Neuronal stem cell (in vitro differentiated cells): ENCODE measurements at regions not wholly inside any gene's neighbourhood (a gene's known extent, or its start where the extent isn't known, plus 50 kb on each side); places are given as distances from the start of the nearest gene placed in this dataset.
"Not testable (repeated sequence)": the region's sequence is repeated elsewhere in the genome, so short reads cannot be mapped to it uniquely, and the experiment has no call there.

Source experiments
- DNase-seq: peaks from one replicate; pipeline ENCODE4 v3.0.0-alpha.2; 2013; ENCODE audit warnings: low spot score
- H2AFZ ChIP-seq: one replicate; pipeline ENCODE4 v1.6.1; 2013; ENCODE audit warnings: mild to moderate bottlenecking, low read length, inconsistent platforms
- H2AK5ac ChIP-seq: 2 replicates; pipeline ENCODE4 v1.6.1; 2013; ENCODE audit warnings: low read depth, mild to moderate bottlenecking, inconsistent platforms, low read length, moderate library complexity, mixed read lengths
- H2BK120ac ChIP-seq: 2 replicates; pipeline ENCODE4 v1.6.1; 2013; ENCODE audit warnings: low read depth, mild to moderate bottlenecking, inconsistent platforms, low read length, moderate library complexity, mixed read lengths
- H2BK12ac ChIP-seq: one replicate; pipeline ENCODE4 v1.6.1; 2013; ENCODE audit warnings: low read length, inconsistent platforms
- H2BK15ac ChIP-seq: 2 replicates; pipeline ENCODE4 v1.6.1; 2013; ENCODE audit warnings: mild to moderate bottlenecking, low read length, inconsistent platforms, mixed read lengths
- H2BK5ac ChIP-seq: one replicate; pipeline ENCODE4 v1.6.1; 2013; ENCODE audit warnings: inconsistent platforms, mild to moderate bottlenecking, low read length, moderate library complexity
- H3K14ac ChIP-seq: one replicate; pipeline ENCODE4 v1.6.1; 2013; ENCODE audit warnings: low read length, inconsistent platforms
- H3K18ac ChIP-seq: 2 replicates; pipeline ENCODE4 v1.6.1; 2013; ENCODE audit warnings: low read length, inconsistent platforms
- H3K23ac ChIP-seq: 2 replicates; pipeline ENCODE4 v1.6.1; 2013; ENCODE audit warnings: low read depth, mild to moderate bottlenecking, mixed read lengths, low read length, inconsistent platforms; ENCODE audit not compliant: poor library complexity
- H3K27ac ChIP-seq: replicated peaks from 3 replicates; pipeline ENCODE4 v1.5.1; 2013; ENCODE audit warnings: low read length, inconsistent platforms
- H3K27me3 ChIP-seq, 3 experiments: 2 replicates each; pipeline ENCODE4 v1.6.1; 2013; ENCODE audit warnings: low read length in 3 of 3, mild to moderate bottlenecking in 2 of 3, inconsistent platforms in 1 of 3, low read depth in 1 of 3, mixed read lengths in 1 of 3, moderate library complexity in 1 of 3; ENCODE audit not compliant: control insufficient read depth in 3 of 3, insufficient read depth in 3 of 3
- H3K36me3 ChIP-seq, 2 donors: replicated peaks in 1 of 2; 2 replicates each; pipeline ENCODE4 v1.6.1; 2013; ENCODE audit warnings: low read length in 2 of 2; ENCODE audit not compliant: control insufficient read depth in 2 of 2, insufficient read depth in 2 of 2
- H3K4ac ChIP-seq: 2 replicates; pipeline ENCODE4 v1.6.1; 2013; ENCODE audit warnings: inconsistent platforms, mild to moderate bottlenecking, low read length, moderate library complexity
- H3K4me1 ChIP-seq, 2 donors: 1 replicate in 1 of 2; 2 replicates in 1 of 2; pipeline ENCODE4 v1.6.1; 2013; ENCODE audit warnings: low read length in 2 of 2, low read depth in 1 of 2; ENCODE audit not compliant: control insufficient read depth in 2 of 2, insufficient read depth in 1 of 2
- H3K4me2 ChIP-seq: one replicate; pipeline ENCODE4 v1.6.1; 2013; ENCODE audit warnings: mild to moderate bottlenecking, low read length, inconsistent platforms; ENCODE audit not compliant: insufficient read depth, poor library complexity, severe bottlenecking
- H3K4me3 ChIP-seq, 2 donors: 2 replicates each; pipeline ENCODE4 v1.5.1; 2013; ENCODE audit warnings: low read length in 2 of 2, mild to moderate bottlenecking in 2 of 2, inconsistent platforms in 1 of 2, moderate library complexity in 1 of 2
- H3K79me1 ChIP-seq: one replicate; pipeline ENCODE4 v1.6.1; 2013; ENCODE audit warnings: low read depth, mild to moderate bottlenecking, inconsistent platforms, low read length, moderate library complexity
- H3K9ac ChIP-seq: one replicate; pipeline ENCODE4 v1.6.1; 2013; ENCODE audit warnings: mild to moderate bottlenecking, low read depth, low read length, inconsistent platforms; ENCODE audit not compliant: poor library complexity
- H3K9me3 ChIP-seq, 2 donors: replicated peaks in 1 of 2; 2 replicates each; pipeline versions ENCODE3 to v1.6.1; 2013; ENCODE audit warnings: low read length in 2 of 2, mild to moderate bottlenecking in 2 of 2, inconsistent platforms in 1 of 2, low read depth in 1 of 2, mixed read lengths in 1 of 2, moderate library complexity in 1 of 2; ENCODE audit not compliant: control insufficient read depth in 2 of 2, insufficient read depth in 1 of 2
- H4K8ac ChIP-seq: one replicate; pipeline ENCODE4 v1.6.1; 2013; ENCODE audit warnings: low read depth, mild to moderate bottlenecking, inconsistent platforms, low read length, moderate library complexity
- H4K91ac ChIP-seq: one replicate; pipeline ENCODE4 v1.6.1; 2013; ENCODE audit warnings: low read length, low read depth, mild to moderate bottlenecking, inconsistent platforms; ENCODE audit not compliant: poor library complexity
- WGBS, 2 donors: extraction: QIAGEN DNeasy Blood & Tissue Kit; methylation state at CpG; one replicate each; pipeline ENCODE4 v1.1.7; 2013; ENCODE audit warnings: missing lambda C conversion rate in 2 of 2, mixed read lengths in 1 of 2; ENCODE audit not compliant: insufficient read length in 2 of 2, insufficient replicate concordance in 1 of 2; ENCODE audit errors: extremely low coverage in 2 of 2; 5-methylcytosine and 5-hydroxymethylcytosine counted together

DNA sequence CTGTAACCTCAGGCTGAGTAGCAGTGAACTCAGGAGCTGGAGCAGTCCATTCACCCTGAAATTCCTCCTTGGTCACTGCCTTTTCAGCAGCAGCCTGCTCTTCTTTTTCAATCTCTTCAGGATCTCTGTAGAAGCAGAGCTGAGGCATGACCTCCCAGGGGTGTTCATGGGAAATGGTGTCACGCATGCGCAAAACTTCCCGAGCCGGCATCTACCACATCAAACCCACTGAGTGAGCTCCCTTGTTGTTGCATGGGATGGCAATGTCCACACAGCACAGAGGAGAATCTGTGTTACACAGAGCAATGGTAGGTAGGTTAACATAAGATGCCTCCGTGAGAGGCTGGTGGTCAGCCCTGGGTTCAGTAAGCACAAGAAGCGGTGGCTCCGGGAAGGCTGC lies 355.8 kb upstream of the PSMD7 start:
- H3K27ac ChIP-seq, H2BK120ac ChIP-seq, H3K36me3 ChIP-seq, H3K23ac ChIP-seq, H3K4me3 ChIP-seq, H2BK15ac ChIP-seq, H4K8ac ChIP-seq, H3K79me1 ChIP-seq, H2BK12ac ChIP-seq, H3K4ac ChIP-seq, H2AK5ac ChIP-seq, H3K27me3 ChIP-seq, H3K4me1 ChIP-seq, H3K9me3 ChIP-seq, H3K4me2 ChIP-seq, H2AFZ ChIP-seq, H3K18ac ChIP-seq, H4K91ac ChIP-seq, DNase-seq, H2BK5ac ChIP-seq: not testable (repeated sequence)
- Histone ChIP-seq H3K9ac (peak overlapping the region; percentile 2), H3K14ac (peak overlapping the region; percentile 21)
- WGBS, 2 donors = no CpG with 5 or more reads among the region's 7 CpGs

DNA sequence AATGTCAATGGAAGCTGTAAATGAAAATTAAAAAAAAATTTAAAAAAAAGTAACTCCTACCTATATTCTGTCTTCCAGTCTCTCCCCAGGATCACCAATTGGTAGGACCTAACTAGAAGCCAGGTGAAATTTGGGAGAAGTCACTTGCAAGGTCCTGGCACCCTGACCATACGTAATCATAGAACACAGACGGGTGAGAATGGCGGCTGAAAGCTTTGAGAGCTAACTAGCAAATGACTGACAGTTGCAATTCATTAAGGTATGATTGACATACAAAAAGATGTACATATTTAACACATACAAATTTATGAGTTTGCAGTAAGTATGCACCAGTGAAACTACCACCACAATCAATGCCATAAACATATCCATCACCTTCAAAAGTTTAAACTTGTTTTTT lies 372.7 kb upstream of the PSMD7 start:
- no peak overlapping the region for H4K8ac ChIP-seq
- H3K9me3 ChIP-seq = peaks cover 0 to 14% of the 10 kb centered on the region in 2 donors
- H3K4me1 ChIP-seq = no peaks in the 10 kb centered on the region
- DNase-seq = no peak
- H3K14ac ChIP-seq = no peak overlapping the region
- no peak overlapping the region for H3K9ac ChIP-seq
- no peak overlapping the region for H3K23ac ChIP-seq
- H2BK12ac ChIP-seq = no peak overlapping the region
- H2BK120ac ChIP-seq = no peak overlapping the region
- no peaks in the 10 kb centered on the region for H3K79me1 ChIP-seq
- no peak overlapping the region for H3K4me2 ChIP-seq
- no peak overlapping the region for H3K18ac ChIP-seq
- no peak overlapping the region for H2BK5ac ChIP-seq
- no peak overlapping the region for H2BK15ac ChIP-seq
- H3K4ac ChIP-seq = no peak overlapping the region
- no peak overlapping the region for H4K91ac ChIP-seq
- H3K27ac ChIP-seq = no peak overlapping the region
- H3K4me3 ChIP-seq = no peak overlapping the region
- H3K27me3 ChIP-seq = no peaks in the 10 kb centered on the region
- H3K36me3 ChIP-seq = no peaks in the 10 kb centered on the region
- no peak overlapping the region for H2AK5ac ChIP-seq
- WGBS, 2 donors = no CpG with 5 or more reads among the region's 3 CpGs
- no peak overlapping the region for H2AFZ ChIP-seq

DNA sequence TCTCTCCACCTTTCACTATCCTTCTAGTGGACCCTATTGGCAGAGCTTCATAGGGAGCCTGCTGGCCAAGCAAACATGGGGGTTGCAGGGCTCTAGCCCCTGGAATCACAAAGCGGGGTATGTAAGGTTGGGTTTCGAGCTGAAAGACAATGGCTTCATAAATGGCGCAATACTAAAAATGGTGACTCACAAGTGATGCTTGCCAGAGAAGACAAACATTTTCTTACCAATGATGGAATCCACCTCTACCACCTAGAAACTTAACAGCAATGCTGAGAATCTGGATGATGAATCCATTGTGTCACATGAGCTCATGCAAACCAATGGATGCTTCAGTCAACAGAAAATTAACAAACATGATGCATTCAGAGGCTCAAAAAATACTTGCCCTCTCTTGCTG lies 375.3 kb upstream of the PSMD7 start:
- no peak overlapping the region for H3K14ac ChIP-seq
- no peak overlapping the region for H2AFZ ChIP-seq
- no peak overlapping the region for H2BK5ac ChIP-seq
- no peak overlapping the region for H3K9ac ChIP-seq
- DNase-seq = no peak
- H3K4ac ChIP-seq = no peak overlapping the region
- H3K18ac ChIP-seq = no peak overlapping the region
- H3K23ac ChIP-seq = no peak overlapping the region
- H3K36me3 ChIP-seq = no peaks in the 10 kb centered on the region
- no peaks in the 10 kb centered on the region for H3K27me3 ChIP-seq
- H2BK12ac ChIP-seq = no peak overlapping the region
- no peak overlapping the region for H2AK5ac ChIP-seq
- H3K79me1 ChIP-seq = no peaks in the 10 kb centered on the region
- no peak overlapping the region for H2BK120ac ChIP-seq
- H3K27ac ChIP-seq = no peak overlapping the region
- H3K9me3 ChIP-seq = no peaks in the 10 kb centered on the region
- no peak overlapping the region for H3K4me2 ChIP-seq
- H3K4me3 ChIP-seq = no peak overlapping the region
- H2BK15ac ChIP-seq = no peak overlapping the region
- H3K4me1 ChIP-seq = no peaks in the 10 kb centered on the region
- H4K8ac ChIP-seq = no peak overlapping the region
- no peak overlapping the region for H4K91ac ChIP-seq
- no CpG with 5 or more reads among the region's 3 CpGs for WGBS, 2 donors

GRCh38 chr16:73916829-73917594 lies 379.6 kb upstream of the PSMD7 start:
- H3K4me1 ChIP-seq = peaks cover 2 to 15% of the 10 kb centered on the region in 2 donors
- no peak overlapping the region for H4K8ac ChIP-seq
- H3K36me3 ChIP-seq = no peaks in the 10 kb centered on the region
- no CpG with 5 or more reads among the region's 10 CpGs for WGBS, 2 donors
- no peak overlapping the region for H2BK5ac ChIP-seq
- no peak overlapping the region for H2BK120ac ChIP-seq
- no peaks in the 10 kb centered on the region for H3K79me1 ChIP-seq
- H2BK15ac ChIP-seq = no peak overlapping the region
- no peak overlapping the region for H3K9ac ChIP-seq
- no peak overlapping the region for H3K4ac ChIP-seq
- H3K27ac ChIP-seq = no peak overlapping the region
- H3K23ac ChIP-seq = no peak overlapping the region
- H2BK12ac ChIP-seq = no peak overlapping the region
- no peaks in the 10 kb centered on the region for H3K9me3 ChIP-seq
- H2AK5ac ChIP-seq = no peak overlapping the region
- peak overlapping the region; percentile 69 for H2AFZ ChIP-seq
- no peak overlapping the region for H3K4me3 ChIP-seq
- no peak overlapping the region for H4K91ac ChIP-seq
- H3K4me2 ChIP-seq = no peak overlapping the region
- DNase-seq = no peak
- no peak overlapping the region for H3K18ac ChIP-seq
- H3K14ac ChIP-seq = no peak overlapping the region
- no peaks in the 10 kb centered on the region for H3K27me3 ChIP-seq
